ENCODE measurements at regions not wholly inside any gene's neighbourhood (a gene's known extent, or its start where the extent isn't known, plus 50 kb on each side); places are given as distances from the start of the nearest gene placed in this dataset.

- intact Hi-C loops (cut with micrococcal nuclease) = no loop called here
- H3K4me3 Mint-ChIP-seq = no peak overlapping the region
Measured at GRCh38 chr20:57999465-58000111, 228.9 kb downstream of the ANKRD60 start.

GRCh38 chr20:57998981-57999464, 229.4 kb downstream of the ANKRD60 start:
- 59% methylated on average over 9 of the region's 9 CpGs for WGBS (ENCODE audit: insufficient coverage)
- no peak for TF ChIP-seq CTCF (IDR thresholded peaks at IDR 0.05)
- Histone ChIP-seq H3K4me1 (ENCODE audit: control insufficient read depth, insufficient read depth, low read length) (peaks cover 10% of the 10 kb centered on the region), H3K27me3 (ENCODE audit: control insufficient read depth, insufficient read depth, low read length) (no peaks in the 10 kb centered on the region), H3K36me3 (ENCODE audit: control insufficient read depth, insufficient read depth, low read length) (no peaks in the 10 kb centered on the region), H3K9me3 (ENCODE audit: control insufficient read depth, insufficient read depth, low read length) (no peaks in the 10 kb centered on the region), H3K27ac (ENCODE audit: low read length) (no peak overlapping the region), H3K4me3 (ENCODE audit: low read length) (no peak overlapping the region)
- DNase-seq (no peak), ATAC-seq (no peak)
- Mint-ChIP-seq H3K27me3 (ENCODE audit: low read depth in 2 of 2) (peaks cover 11 to 12% of the 10 kb centered on the region in 2 donors), H3K9me3 (no peaks in the 10 kb centered on the region), H3K4me1 (no peaks in the 10 kb centered on the region), H3K4me3 (no peak overlapping the region), H3K36me3 (no peaks in the 10 kb centered on the region), H3K27ac (no peak overlapping the region)
- intact Hi-C loops (cut with micrococcal nuclease) = no loop called here

More at GRCh38 chr20:57999465-58000111, 228.9 kb downstream of the ANKRD60 start:
- Histone ChIP-seq H3K27ac (ENCODE audit: low read length) (no peak overlapping the region), H3K4me1 (ENCODE audit: control insufficient read depth, insufficient read depth, low read length) (peaks cover 10% of the 10 kb centered on the region), H3K4me3 (ENCODE audit: low read length) (no peak overlapping the region), H3K27me3 (ENCODE audit: control insufficient read depth, insufficient read depth, low read length) (no peaks in the 10 kb centered on the region), H3K36me3 (ENCODE audit: control insufficient read depth, insufficient read depth, low read length) (no peaks in the 10 kb centered on the region), H3K9me3 (ENCODE audit: control insufficient read depth, insufficient read depth, low read length) (no peaks in the 10 kb centered on the region)
- Mint-ChIP-seq H3K27ac (no peak overlapping the region), H3K9me3 (no peaks in the 10 kb centered on the region), H3K27me3 (ENCODE audit: low read depth in 2 of 2) (peaks cover 11 to 13% of the 10 kb centered on the region in 2 donors), H3K36me3 (no peaks in the 10 kb centered on the region), H3K4me1 (no peaks in the 10 kb centered on the region)
- TF ChIP-seq CTCF (IDR thresholded peaks at IDR 0.05) = no peak
- 6% methylated on average over 15 of the region's 17 CpGs for WGBS (ENCODE audit: insufficient coverage)
- ATAC-seq = no peak
- no peak for DNase-seq

- Histone ChIP-seq H3K36me3 (ENCODE audit: control insufficient read depth, insufficient read depth, low read length) (no peaks in the 10 kb centered on the region), H3K4me1 (ENCODE audit: control insufficient read depth, insufficient read depth, low read length) (peaks cover 10% of the 10 kb centered on the region), H3K27me3 (ENCODE audit: control insufficient read depth, insufficient read depth, low read length) (no peaks in the 10 kb centered on the region), H3K27ac (ENCODE audit: low read length) (no peak overlapping the region), H3K4me3 (ENCODE audit: low read length) (no peak overlapping the region), H3K9me3 (ENCODE audit: control insufficient read depth, insufficient read depth, low read length) (no peaks in the 10 kb centered on the region)
- H3K36me3 Mint-ChIP-seq = no peaks in the 10 kb centered on the region
- WGBS (ENCODE audit: insufficient coverage) = 89% methylated on average over 6 of the region's 6 CpGs
- no peaks in the 10 kb centered on the region for H3K4me1 Mint-ChIP-seq
- no peak overlapping the region for H3K4me3 Mint-ChIP-seq
- no peak for DNase-seq
- H3K27me3 Mint-ChIP-seq (ENCODE audit: low read depth in 2 of 2) = peaks cover 11 to 12% of the 10 kb centered on the region in 2 donors
- intact Hi-C loops (cut with micrococcal nuclease) = no loop called here
- TF ChIP-seq CTCF (IDR thresholded peaks at IDR 0.05) = no peak
- ATAC-seq = no peak
- no peak overlapping the region for H3K27ac Mint-ChIP-seq
- H3K9me3 Mint-ChIP-seq = no peaks in the 10 kb centered on the region
Measured at GRCh38 chr20:57998276-57998675, 230.2 kb downstream of the ANKRD60 start.

Data from natural killer cell (primary cell).